ENCODE measurements at regions not wholly inside any gene's neighbourhood (a gene's known extent, or its start where the extent isn't known, plus 50 kb on each side); places are given as distances from the start of the nearest gene placed in this dataset.

GRCh38 chr15:95857758-95858157 is 472.7 kb upstream of the NR2F2 start:
- H3K27ac ChIP-seq (ENCODE audit: low read depth): no peak overlapping the region
- Mint-ChIP-seq H3K27me3 (ENCODE audit: insufficient read depth, low read depth, poor library complexity) (no peaks in the 10 kb centered on the region), H3K4me1 (peaks cover 5% of the 10 kb centered on the region; the same call in 2 of the 3 replicates), H3K9me3 (no peaks in the 10 kb centered on the region), H3K36me3 (ENCODE audit: low read depth) (no peaks in the 10 kb centered on the region), H3K27ac (no peak overlapping the region), H3K4me3 (no peak overlapping the region)
- no peaks in the 10 kb centered on the region for H4K20me1 ChIP-seq (replicated peaks; ENCODE audit: insufficient read depth)
- no peaks in the 10 kb centered on the region for H3K79me2 ChIP-seq (replicated peaks; ENCODE audit: insufficient read depth)
- H3K27me3 ChIP-seq (ENCODE audit: insufficient read depth): no peaks in the 10 kb centered on the region
- H3K9me2 ChIP-seq (ENCODE audit: insufficient read depth): no peaks in the 10 kb centered on the region
- no peaks in the 10 kb centered on the region for H3K36me3 ChIP-seq (ENCODE audit: insufficient read depth)
- no peak overlapping the region for H3K4me2 ChIP-seq
- 0 out of 2 replicates have a peak, but pooled peaks cover 3% of the 10 kb centered on the region for H3K4me1 ChIP-seq (ENCODE audit: insufficient read depth)
- TF ChIP-seq ZNF114 (CRISPR knock-in tag; IDR thresholded peaks at IDR 0.05): no peak
- TF ChIP-seq JUNB (IDR thresholded peaks at IDR 0.05; ENCODE audit: unreplicated experiment): no peak
- no peak overlapping the region for H2AFZ ChIP-seq
- no peaks in the 10 kb centered on the region for H3F3A ChIP-seq (replicated peaks; ENCODE audit: low read depth)
- H3K4me3 ChIP-seq: no peak overlapping the region
- ATAC-seq (no peak), DNase-seq (ENCODE audit: low spot score) (no peak)

- H3K79me2 ChIP-seq (replicated peaks; ENCODE audit: insufficient read depth): no peaks in the 10 kb centered on the region
- no peaks in the 10 kb centered on the region for H3F3A ChIP-seq (replicated peaks; ENCODE audit: low read depth)
- no peaks in the 10 kb centered on the region for H3K9me3 Mint-ChIP-seq
- H3K36me3 Mint-ChIP-seq (ENCODE audit: low read depth): no peaks in the 10 kb centered on the region
- H3K27me3 ChIP-seq (ENCODE audit: insufficient read depth): no peaks in the 10 kb centered on the region
- ATAC-seq (no peak), DNase-seq (ENCODE audit: low spot score) (no peak)
- H4K20me1 ChIP-seq (replicated peaks; ENCODE audit: insufficient read depth): no peaks in the 10 kb centered on the region
- no peak overlapping the region for H2AFZ ChIP-seq
- H3K4me2 ChIP-seq: no peak overlapping the region
- H3K4me1 ChIP-seq (ENCODE audit: insufficient read depth): 0 out of 2 replicates have a peak, but pooled peaks cover 3% of the 10 kb centered on the region
- H3K27me3 Mint-ChIP-seq (ENCODE audit: insufficient read depth, low read depth, poor library complexity): peaks cover 1% of the 10 kb centered on the region
- no peak overlapping the region for H3K4me3 Mint-ChIP-seq
- no peak overlapping the region for H3K27ac Mint-ChIP-seq
- H3K4me3 ChIP-seq: no peak overlapping the region
- no peaks in the 10 kb centered on the region for H3K9me2 ChIP-seq (ENCODE audit: insufficient read depth)
- H3K4me1 Mint-ChIP-seq: peaks cover 5% of the 10 kb centered on the region; the same call in 2 of the 3 replicates
- no peak overlapping the region for H3K27ac ChIP-seq (ENCODE audit: low read depth)
- no peaks in the 10 kb centered on the region for H3K36me3 ChIP-seq (ENCODE audit: insufficient read depth)
- no peak for TF ChIP-seq ZNF114 (CRISPR knock-in tag; IDR thresholded peaks at IDR 0.05)
- no peak for TF ChIP-seq POLR2AphosphoS5 (IDR thresholded peaks at IDR 0.05; ENCODE audit: low read depth)
- no peak for TF ChIP-seq CTCF (conservative IDR thresholded peaks at IDR 0.05; ENCODE audit: low read depth in 2 of 2)
- TF ChIP-seq ZNF331 (CRISPR knock-in tag; IDR thresholded peaks at IDR 0.05; ENCODE audit: low read depth): no peak
- no peak for TF ChIP-seq CREB1 (CRISPR knock-in tag; IDR thresholded peaks at IDR 0.05; ENCODE audit: low read depth)
- no peak for TF ChIP-seq ZNF462 (CRISPR knock-in tag; IDR thresholded peaks at IDR 0.05)
- TF ChIP-seq EZH2 (IDR thresholded peaks at IDR 0.05; ENCODE audit: low read depth, unreplicated experiment): no peak
- TF ChIP-seq EZH2phosphoT487 (IDR thresholded peaks at IDR 0.05; ENCODE audit: unreplicated experiment): no peak
- TF ChIP-seq ETS1 (IDR thresholded peaks at IDR 0.05): no peak
Measured at GRCh38 chr15:95860406-95860805, 470.1 kb upstream of the NR2F2 start.
